ENCODE measurements at regions not wholly inside any gene's neighbourhood (a gene's known extent, or its start where the extent isn't known, plus 50 kb on each side); places are given as distances from the start of the nearest gene placed in this dataset.

DNA sequence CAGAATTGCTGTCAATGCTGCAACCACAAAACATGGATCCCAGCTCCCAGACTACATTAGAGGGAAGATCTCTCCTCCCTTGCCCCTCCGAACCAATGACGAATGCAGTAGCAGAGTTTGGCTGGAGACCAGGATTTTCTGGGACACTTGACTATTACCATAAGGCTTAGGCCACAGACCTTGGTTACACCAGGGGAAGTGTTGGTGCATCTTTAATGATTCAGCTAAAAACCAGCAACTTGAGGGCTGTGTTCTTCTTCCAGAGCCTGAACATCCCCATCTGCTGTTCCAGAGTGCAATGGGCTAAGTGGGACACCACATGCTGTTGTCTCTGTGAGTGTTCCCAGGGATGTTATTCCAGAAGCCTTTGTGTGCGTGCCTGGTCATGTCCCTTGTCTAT is 528.2 kb downstream of the LMO7 start:
- TF ChIP-seq CTCF (IDR thresholded peaks at IDR 0.05; ENCODE audit: control extremely low read depth, extremely low read depth, low read depth, missing control alignments): no peak
- ChIA-PET POLR2A (no interaction called here), CTCF (interaction anchor here (1.1 to 1.3 kb wide), 2 partner anchors 11 to 15 kb away, joined by 3 read pairs; no protein-coding TSS in a partner anchor)
- no peak for DNase-seq (ENCODE audit: extremely low spot score)

- ChIA-PET POLR2A (no interaction called here), CTCF (interaction anchor here (1.1 to 1.3 kb wide), 2 partner anchors 12 to 16 kb away, joined by 3 read pairs; no protein-coding TSS in a partner anchor)
- no peak for TF ChIP-seq CTCF (IDR thresholded peaks at IDR 0.05; ENCODE audit: control extremely low read depth, extremely low read depth, low read depth, missing control alignments)
- DNase-seq (ENCODE audit: extremely low spot score): no peak
These were observed 527.6 kb downstream of the LMO7 start for GRCh38 chr13:76163761-76164160.

DNA sequence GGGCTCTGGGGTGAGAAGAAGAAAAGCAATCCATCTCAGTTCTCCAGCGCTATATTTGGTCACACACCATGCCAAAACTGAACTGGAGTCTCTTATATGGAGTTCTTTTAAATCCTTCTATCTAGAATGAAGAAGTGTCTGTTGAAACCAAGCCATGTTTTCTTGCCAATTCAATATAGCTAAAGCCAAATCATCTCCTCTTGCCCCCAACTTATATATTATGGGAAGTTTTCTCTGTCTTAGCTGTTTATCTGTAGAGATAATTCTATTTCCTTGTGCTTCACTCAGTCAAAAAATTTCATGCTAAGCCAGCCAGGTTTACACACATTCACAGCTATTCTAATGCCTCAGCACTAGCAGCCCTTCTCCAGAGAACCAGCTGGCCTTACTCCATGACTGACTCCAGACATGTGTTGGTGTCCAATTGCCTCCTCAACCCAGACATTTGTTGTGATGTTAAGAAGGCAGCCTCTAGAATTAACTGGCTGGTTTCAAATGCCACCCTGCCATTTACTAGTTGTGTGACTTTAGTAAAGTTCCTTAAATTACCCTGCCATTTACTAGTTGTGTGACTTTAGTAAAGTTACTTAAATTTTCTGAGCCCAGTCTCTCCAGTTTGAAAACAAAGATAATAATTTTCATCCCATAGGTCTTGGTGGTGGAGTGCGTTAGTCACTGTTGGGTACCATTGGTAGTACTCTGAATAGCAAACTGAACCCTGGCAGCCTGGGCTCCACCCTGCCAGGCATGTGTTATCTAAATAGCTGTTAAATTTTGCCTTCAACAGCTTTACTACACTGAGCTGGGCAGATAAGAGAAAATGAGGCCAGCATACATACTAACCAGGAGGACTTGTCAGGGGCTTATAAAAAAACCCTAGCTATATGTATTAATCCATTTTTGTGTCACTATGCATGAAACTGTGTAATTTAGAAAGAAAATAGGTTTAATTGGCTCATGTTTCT is 525.1 kb downstream of the LMO7 start:
- CTCF ChIA-PET: interaction anchor here (0.8 to 1.2 kb wide), 3 partner anchors 9 to 10 kb away, joined by 3 read pairs; no protein-coding TSS in a partner anchor
- POLR2A ChIA-PET: no interaction called here
- TF ChIP-seq CTCF (IDR thresholded peaks at IDR 0.05; ENCODE audit: control extremely low read depth, extremely low read depth, low read depth, missing control alignments): no peak
- DNase-seq (ENCODE audit: extremely low spot score): no peak

GRCh38 chr13:76160506-76160905 is 524.4 kb downstream of the LMO7 start:
- TF ChIP-seq CTCF (IDR thresholded peaks at IDR 0.05; ENCODE audit: control extremely low read depth, extremely low read depth, low read depth, missing control alignments): no peak
- ChIA-PET POLR2A (no interaction called here), CTCF (interaction anchor here (1.2 kb wide), 1 partner anchor 9 kb away, joined by 3 read pairs; no protein-coding TSS in a partner anchor)
- no peak for DNase-seq (ENCODE audit: extremely low spot score)

GRCh38 chr13:76157926-76158325 is 521.8 kb downstream of the LMO7 start:
- ChIA-PET POLR2A (no interaction called here), CTCF (interaction anchor here (1.3 kb wide), 1 partner anchor 34 kb away, joined by 4 read pairs; no protein-coding TSS in a partner anchor)
- DNase-seq (ENCODE audit: extremely low spot score): no peak
- no peak for TF ChIP-seq CTCF (IDR thresholded peaks at IDR 0.05; ENCODE audit: control extremely low read depth, extremely low read depth, low read depth, missing control alignments)

- POLR2A ChIA-PET: no interaction called here
- no peak for TF ChIP-seq CTCF (IDR thresholded peaks at IDR 0.05; ENCODE audit: control extremely low read depth, extremely low read depth, low read depth, missing control alignments)
- CTCF ChIA-PET: no interaction called here
- no peak for DNase-seq (ENCODE audit: extremely low spot score)
These were observed 517.1 kb downstream of the LMO7 start for GRCh38 chr13:76153239-76153638.
